Activated CD4-positive, alpha-beta T cell treated with anti-CD3 and anti-CD28 coated beads for 4 hours (primary cell): ENCODE measurements at regions not wholly inside any gene's neighbourhood (a gene's known extent, or its start where the extent isn't known, plus 50 kb on each side); places are given as distances from the start of the nearest gene placed in this dataset.

ENCODE experiments used
- DNase-seq, 2 donors: peaks; one replicate each; pipeline ENCODE4 v3.0.0-alpha.2; 2020

GRCh38 chr2:21452263-21452662 is 328.5 kb downstream of the TDRD15 start:
- DNase-seq: no peak

- DNase-seq: no peak
These were observed 328.9 kb downstream of the TDRD15 start for GRCh38 chr2:21452678-21453077.

GRCh38 chr2:21453723-21454450 is 330.1 kb downstream of the TDRD15 start:
- no peak for DNase-seq

GRCh38 chr2:21454839-21455238 is 331.1 kb downstream of the TDRD15 start:
- DNase-seq: no peak

- DNase-seq: no peak
These were observed 338.0 kb downstream of the TDRD15 start for GRCh38 chr2:21461754-21462240.

GRCh38 chr2:21466341-21466927 is 342.7 kb downstream of the TDRD15 start:
- no peak for DNase-seq

GRCh38 chr2:21467280-21467818 is 343.6 kb downstream of the TDRD15 start:
- no peak for DNase-seq

GRCh38 chr2:21467910-21468309 is 344.1 kb downstream of the TDRD15 start:
- no peak for DNase-seq

GRCh38 chr2:21468624-21469023 is 344.9 kb downstream of the TDRD15 start:
- DNase-seq: no peak

- DNase-seq: no peak
These were observed 345.4 kb downstream of the TDRD15 start for GRCh38 chr2:21469158-21469557.

GRCh38 chr2:21469564-21469963 is 345.8 kb downstream of the TDRD15 start:
- no peak for DNase-seq

- no peak for DNase-seq
These were observed 356.4 kb downstream of the TDRD15 start for GRCh38 chr2:21480162-21480561.

GRCh38 chr2:21484643-21485042 is 360.9 kb downstream of the TDRD15 start:
- no peak for DNase-seq

- no peak for DNase-seq
These were observed 362.7 kb downstream of the TDRD15 start for GRCh38 chr2:21486445-21486844.

GRCh38 chr2:21489080-21489479 is 365.3 kb downstream of the TDRD15 start:
- DNase-seq: no peak

- no peak for DNase-seq
These were observed 374.2 kb downstream of the TDRD15 start for GRCh38 chr2:21498016-21498415.

GRCh38 chr2:21500401-21500945 is 376.7 kb downstream of the TDRD15 start:
- no peak for DNase-seq

GRCh38 chr2:21501376-21502027 is 377.7 kb downstream of the TDRD15 start:
- DNase-seq: no peak

- no peak for DNase-seq
These were observed 392.1 kb downstream of the TDRD15 start for GRCh38 chr2:21515903-21516302.

GRCh38 chr2:21519412-21519811 is 395.6 kb downstream of the TDRD15 start:
- no peak for DNase-seq

- DNase-seq: no peak
These were observed 396.1 kb downstream of the TDRD15 start for GRCh38 chr2:21519821-21520220.

GRCh38 chr2:21535826-21536225 is 412.1 kb downstream of the TDRD15 start:
- no peak for DNase-seq

GRCh38 chr2:21539685-21540084 is 415.9 kb downstream of the TDRD15 start:
- DNase-seq: no peak

GRCh38 chr2:21543630-21544029 is 419.9 kb downstream of the TDRD15 start:
- no peak for DNase-seq
